22Rv1 (cell line): ENCODE measurements at regions not wholly inside any gene's neighbourhood (a gene's known extent, or its start where the extent isn't known, plus 50 kb on each side); places are given as distances from the start of the nearest gene placed in this dataset.

Source experiments
- ZFX ChIP-seq: fragments of 450-650 bp; IDR thresholded peaks from 2 replicates; pipeline ENCODE4 v1.6.1; 2017; ENCODE audit warnings: antibody characterized with exemption, borderline replicate concordance
- TF ChIP-seq, protein P1 (sequence below): fragments of 450-650 bp; IDR thresholded peaks from 2 replicates; pipeline ENCODE4 v1.5.1; 2017; ENCODE audit warnings: mild to moderate bottlenecking

DNA sequence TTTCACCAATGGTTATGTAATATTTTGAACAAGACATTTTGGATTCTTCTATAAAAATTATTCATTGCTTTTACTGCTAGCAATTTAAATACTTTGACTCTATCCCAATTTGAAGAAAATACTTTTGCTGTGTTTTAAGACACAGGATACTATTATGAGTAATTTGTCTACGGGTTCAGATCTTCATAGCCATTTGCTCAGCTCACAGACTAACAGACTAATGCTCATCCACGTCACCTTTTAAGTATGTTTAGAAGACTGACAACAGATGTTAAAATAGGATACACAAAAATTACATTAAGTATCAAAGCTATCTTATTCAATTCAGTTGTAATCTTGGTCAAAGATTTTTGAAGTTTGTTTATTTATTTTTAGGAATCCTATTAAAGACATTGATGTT, 251.3 kb upstream of the CHRM2 start:
- TF ChIP-seq, protein P1, sequence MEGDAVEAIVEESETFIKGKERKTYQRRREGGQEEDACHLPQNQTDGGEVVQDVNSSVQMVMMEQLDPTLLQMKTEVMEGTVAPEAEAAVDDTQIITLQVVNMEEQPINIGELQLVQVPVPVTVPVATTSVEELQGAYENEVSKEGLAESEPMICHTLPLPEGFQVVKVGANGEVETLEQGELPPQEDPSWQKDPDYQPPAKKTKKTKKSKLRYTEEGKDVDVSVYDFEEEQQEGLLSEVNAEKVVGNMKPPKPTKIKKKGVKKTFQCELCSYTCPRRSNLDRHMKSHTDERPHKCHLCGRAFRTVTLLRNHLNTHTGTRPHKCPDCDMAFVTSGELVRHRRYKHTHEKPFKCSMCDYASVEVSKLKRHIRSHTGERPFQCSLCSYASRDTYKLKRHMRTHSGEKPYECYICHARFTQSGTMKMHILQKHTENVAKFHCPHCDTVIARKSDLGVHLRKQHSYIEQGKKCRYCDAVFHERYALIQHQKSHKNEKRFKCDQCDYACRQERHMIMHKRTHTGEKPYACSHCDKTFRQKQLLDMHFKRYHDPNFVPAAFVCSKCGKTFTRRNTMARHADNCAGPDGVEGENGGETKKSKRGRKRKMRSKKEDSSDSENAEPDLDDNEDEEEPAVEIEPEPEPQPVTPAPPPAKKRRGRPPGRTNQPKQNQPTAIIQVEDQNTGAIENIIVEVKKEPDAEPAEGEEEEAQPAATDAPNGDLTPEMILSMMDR, result no peak
- no peak for TF ChIP-seq ZFX
